K562 (cell line): ENCODE measurements at regions not wholly inside any gene's neighbourhood (a gene's known extent, or its start where the extent isn't known, plus 50 kb on each side); places are given as distances from the start of the nearest gene placed in this dataset.

Experiments used
- ATAC-seq: fragments of 200-7000 bp; cut with Tn5 transposase; 3 replicates; pipeline ENCODE4 v1.9.1; 2020; ENCODE audit warnings: moderate library complexity
- BruUV-seq: library from RNA; stranded (reverse); fragments of 400-500 nt; replicated peaks from 2 replicates; lab custom pipeline; 2021; lab: Mats Ljungman, UMichigan
- CTCF ChIA-PET: fragments of 300-600 bp; formaldehyde crosslinking; extraction: SDS; loops from one replicate; lab custom pipeline; 2021; ENCODE audit warnings: low intra/inter-chr PET ratio; lab: Yijun Ruan, JAX
- POLR2A ChIA-PET: fragments of 300-600, 350-650 bp; sonication (Branson Sonifier 250); formaldehyde crosslinking; extraction: SDS; loops from one replicate; lab custom pipeline; 2021; ENCODE audit warnings: antibody characterized with exemption, inconsistent platforms; lab: Yijun Ruan, JAX
- DNase-seq, 4 experiments: peaks; one replicate each; pipeline versions ENCODE4 v3.0.0 to v3.0.0-alpha.2; 2011 to 2018; ENCODE audit warnings: low spot score in 3 of 4, mixed read lengths in 3 of 4; ENCODE audit errors: extremely low read depth in 1 of 4
- FAIRE-seq: peaks from 2 replicates; lab custom pipeline; 2011; peaks lifted over from hg19 to GRCh38; lab: Jason Lieb, UNC
- H2AFZ ChIP-seq: 2 replicates; pipeline ENCODE4 v1.6.0; 2011; ENCODE audit warnings: low read depth, low read length, control low read depth, inconsistent platforms
- H3K27ac ChIP-seq: fragments of 200-600 bp; 3 replicates; pipeline ENCODE4 v1.8.0; 2011; ENCODE audit warnings: low read depth, mild to moderate bottlenecking, control low read depth, inconsistent platforms, low read length, moderate library complexity, mixed read lengths; ENCODE audit errors: extremely low read depth
- H3K27me3 ChIP-seq, 2 experiments: fragments of 300-600 bp in 1 of 2; 2 replicates in 1 of 2; 3 replicates in 1 of 2; pipeline versions ENCODE4 v1.6.0 to v1.8.0; 2011; ENCODE audit warnings: inconsistent platforms in 2 of 2, low read length in 2 of 2, mild to moderate bottlenecking in 1 of 2, mixed read lengths in 1 of 2, moderate library complexity in 1 of 2; ENCODE audit not compliant: control insufficient read depth in 2 of 2, insufficient read depth in 2 of 2
- H3K36me3 ChIP-seq: fragments of 300-600 bp; 3 replicates; pipeline ENCODE4 v1.8.0; 2011; ENCODE audit warnings: mild to moderate bottlenecking, low read length, inconsistent platforms; ENCODE audit not compliant: control insufficient read depth, insufficient read depth
- H3K4me1 ChIP-seq, 2 experiments: fragments of 200-600 bp in 1 of 2; replicated peaks in 1 of 2; 2 replicates in 1 of 2; 3 replicates in 1 of 2; pipeline versions ENCODE4 v1.5.1 to v1.8.0; 2011; ENCODE audit warnings: inconsistent platforms in 2 of 2, low read length in 2 of 2, mild to moderate bottlenecking in 1 of 2, mixed read lengths in 1 of 2, moderate library complexity in 1 of 2; ENCODE audit not compliant: control insufficient read depth in 2 of 2, insufficient read depth in 2 of 2
- H3K4me2 ChIP-seq: 2 replicates; pipeline ENCODE4 v1.6.1; 2011; ENCODE audit warnings: low read length, control low read depth, inconsistent platforms, mixed read lengths; ENCODE audit not compliant: insufficient read depth
- H3K4me3 ChIP-seq: fragments of 200-600 bp; sonication (generic), shearing (Covaris generic); 2 replicates; pipeline ENCODE4 v1.5.1; 2016; ENCODE audit warnings: control low read depth, inconsistent platforms
- H3K79me2 ChIP-seq: fragments of 200-600 bp; 3 replicates; pipeline ENCODE4 v1.8.0; 2011; ENCODE audit warnings: low read length, inconsistent platforms; ENCODE audit not compliant: control insufficient read depth, insufficient read depth
- H3K9ac ChIP-seq, 2 experiments: 2 replicates each; pipeline versions ENCODE4 v1.6.0 to v1.6.1; 2011; ENCODE audit warnings: low read depth in 2 of 2, low read length in 2 of 2, control low read depth in 1 of 2, inconsistent platforms in 1 of 2, mild to moderate bottlenecking in 1 of 2, mixed read lengths in 1 of 2; ENCODE audit not compliant: insufficient read depth in 1 of 2
- H3K9me1 ChIP-seq: one replicate; pipeline ENCODE4 v1.6.0; 2011; ENCODE audit warnings: inconsistent platforms, mild to moderate bottlenecking, low read length, moderate library complexity; ENCODE audit not compliant: control insufficient read depth, insufficient read depth
- H3K9me3 ChIP-seq: replicated peaks from 2 replicates; pipeline ENCODE4 v1.5.1; 2011; ENCODE audit warnings: low read depth, low read length, inconsistent platforms; ENCODE audit not compliant: control insufficient read depth, insufficient read depth
- H4K20me1 ChIP-seq: replicated peaks from 2 replicates; pipeline ENCODE4 v1.6.1; 2011; ENCODE audit warnings: low read length, inconsistent platforms, mixed read lengths; ENCODE audit not compliant: control insufficient read depth, insufficient read depth
- ADNP ChIP-seq: fragments of 200-800 bp; sonication (Bioruptor generic); IDR thresholded peaks from 2 replicates; pipeline ENCODE4 v1.6.1; 2016; ENCODE audit warnings: missing genetic modification characterization, missing compliant biosample characterization
- BCOR ChIP-seq: fragments of 450-650 bp; IDR thresholded peaks from 2 replicates; pipeline ENCODE4 v1.6.1; 2016
- BRF1 ChIP-seq: IDR thresholded peaks from 3 replicates; pipeline ENCODE4 v1.6.1; 2011; ENCODE audit warnings: borderline replicate concordance, mild to moderate bottlenecking; ENCODE audit not compliant: insufficient read length; ENCODE audit errors: extremely low read depth
- C11orf30 ChIP-seq: fragments of 450-650 bp; IDR thresholded peaks from 2 replicates; pipeline ENCODE4 v1.6.1; 2016; ENCODE audit warnings: low read depth, mild to moderate bottlenecking
- ESRRA ChIP-seq: fragments of 450-650 bp; IDR thresholded peaks from 2 replicates; pipeline ENCODE4 v1.6.1; 2014; ENCODE audit warnings: low read depth, mild to moderate bottlenecking, moderate library complexity, borderline replicate concordance
- FOXJ3 ChIP-seq: sonication (generic); formaldehyde crosslinking; IDR thresholded peaks from 2 replicates; pipeline ENCODE4 v1.4.0; 2020; ENCODE audit warnings: mild to moderate bottlenecking, missing genetic modification reagents
- HDAC2 ChIP-seq: fragments of 450-650 bp; IDR thresholded peaks from 2 replicates; pipeline ENCODE4 v1.6.1; 2016; ENCODE audit warnings: mild to moderate bottlenecking
- KDM1A ChIP-seq, 2 experiments: fragments of 450-650 bp; IDR thresholded peaks; 2 replicates each; pipeline ENCODE4 v1.6.1; 2016; ENCODE audit warnings: mild to moderate bottlenecking in 2 of 2
- LEF1 ChIP-seq: fragments of 450-650 bp; IDR thresholded peaks from 2 replicates; pipeline ENCODE4 v1.6.1; 2016; ENCODE audit warnings: mild to moderate bottlenecking
- RBM22 ChIP-seq: fragments of 200-400 bp; formaldehyde crosslinking; IDR thresholded peaks from 2 replicates; pipeline ENCODE4 v1.6.1; 2018; ENCODE audit warnings: low read length, low read depth; ENCODE audit not compliant: poor library complexity, severe bottlenecking
- RBM25 ChIP-seq: fragments of 200-400 bp; formaldehyde crosslinking; IDR thresholded peaks from 2 replicates; pipeline ENCODE4 v1.6.1; 2018; ENCODE audit warnings: low read length, low read depth, moderate library complexity; ENCODE audit not compliant: severe bottlenecking
- RCOR1 ChIP-seq, 2 experiments: IDR thresholded peaks; 2 replicates each; pipeline ENCODE4 v1.6.1; 2012; ENCODE audit warnings: low read depth in 2 of 2, low read length in 2 of 2, borderline replicate concordance in 1 of 2, improper control_type of control experiment in 1 of 2
- SMARCA5 ChIP-seq: fragments of 450-650 bp; IDR thresholded peaks from 2 replicates; pipeline ENCODE4 v1.6.1; 2016
- TFAM ChIP-seq: fragments of 250-450 bp; sonication (Bioruptor Pico); conservative IDR thresholded peaks from 2 replicates; pipeline ENCODE4 v1.5.0; 2021; ENCODE audit warnings: mild to moderate bottlenecking, moderate library complexity
- ZFP36 ChIP-seq: fragments of 150-350 bp; IDR thresholded peaks from 2 replicates; pipeline ENCODE4 v1.6.1; 2018; ENCODE audit warnings: low read length, low read depth; ENCODE audit not compliant: partially characterized antibody
- ZNF184 ChIP-seq: sonication (generic); formaldehyde crosslinking; IDR thresholded peaks from 2 replicates; pipeline ENCODE4 v1.5.0; 2020; ENCODE audit warnings: missing genetic modification reagents
- ZNF274 ChIP-seq: IDR thresholded peaks from 2 replicates; pipeline ENCODE4 v1.6.1; 2011; ENCODE audit warnings: low read depth, mild to moderate bottlenecking, low read length, moderate library complexity, borderline replicate concordance
- WGBS: fragments of 100-300 bp; shearing (Covaris generic); methylation state at CpG from one replicate; pipeline ENCODE4 v1.1.6; 2016; ENCODE audit warnings: low coverage, mixed read lengths; ENCODE audit not compliant: insufficient coverage; ENCODE audit errors: missing lambda C conversion rate; 5-methylcytosine and 5-hydroxymethylcytosine counted together
- in situ Hi-C: fragments of 300-500 bp; cut with MboI; formaldehyde crosslinking; loops from 4 replicates; pipeline ENCODE4 v1.15.0; 2018; ENCODE audit warnings: inconsistent platforms, mixed read lengths
- intact Hi-C: fragments of 100-400 bp; cut with micrococcal nuclease; formaldehyde crosslinking; loops from 2 replicates; pipeline ENCODE4 v1.14.2; 2022

- DNase-seq (no peak), FAIRE-seq (no peak), ATAC-seq (no peak)
- Histone ChIP-seq H3K4me1 (peaks cover 31 to 67% of the 10 kb centered on the region in 2 experiments), H4K20me1 (peaks cover 35% of the 10 kb centered on the region), H3K79me2 (peaks cover 81% of the 10 kb centered on the region), H3K9ac (no peak overlapping the region), H3K4me3 (no peak overlapping the region), H3K36me3 (peaks cover 16% of the 10 kb centered on the region; the same call in 2 of the 3 replicates), H3K27me3 (no peaks in the 10 kb centered on the region), H2AFZ (no peak overlapping the region), H3K4me2 (no peak overlapping the region), H3K9me3 (peaks cover 2% of the 10 kb centered on the region), H3K9me1 (peaks cover 5% of the 10 kb centered on the region), H3K27ac (no peak overlapping the region; the same call in 2 of the 3 replicates)
- CTCF ChIA-PET, result no interaction called here
- BruUV-seq, result no TSS peak
- in situ Hi-C loops (no loop called here), intact Hi-C loops (no loop called here)
- 100% methylated on average over 4 of the region's 6 CpGs for WGBS
- POLR2A ChIA-PET, result interaction anchor here (0.6 kb wide), 1 partner anchor 122 kb away, joined by 3 read pairs; no protein-coding TSS in a partner anchor
- TF ChIP-seq SMARCA5 (peak; percentile 81), BRF1 (no peak), ADNP (tag) (peak; percentile 86), ESRRA (peak; percentile 91), ZNF184 (CRISPR knock-in tag) (no peak), HDAC2 (peak; percentile 45; the same call in 1 of the 2 replicates), RBM22 (no peak), TFAM (CRISPR knock-in tag) (no peak), FOXJ3 (CRISPR knock-in tag) (no peak), RBM25 (peak; percentile 87), LEF1 (no peak), KDM1A (IDR thresholded peaks at IDR 0.05) (peak; percentile 56 to 81), ZFP36 (peak; percentile 38), C11orf30 (no peak), ZNF274 (no peak), BCOR (peak; percentile 91), RCOR1 (IDR thresholded peaks at IDR 0.05; ENCODE audit: borderline replicate concordance in 1 of 2, low read depth in 2 of 2, low read length in 2 of 2) (peak in 1 of 2 experiments; percentile 66; a peak in 2 of 4 replicates)
These were observed 50.6 kb downstream of the NCOR2 start for GRCh38 chr12:124516850-124517249.
